Vagina (tissue), 2 donors: ENCODE measurements at regions not wholly inside any gene's neighbourhood (a gene's known extent, or its start where the extent isn't known, plus 50 kb on each side); places are given as distances from the start of the nearest gene placed in this dataset.

ENCODE experiments used
- DNase-seq, 2 donors: peaks; one replicate each; pipeline ENCODE4 v3.0.0-alpha.2; 2017; ENCODE audit errors: extremely low spot score in 2 of 2
- H3K27ac ChIP-seq: fragments of 200-600 bp; sonication (generic); one replicate; pipeline ENCODE4 v1.5.1; 2019
- H3K27me3 ChIP-seq: fragments of 200-600 bp; sonication (generic); one replicate; pipeline ENCODE4 v1.5.1; 2019
- H3K36me3 ChIP-seq, 2 donors: fragments of 200-600 bp; sonication (generic); one replicate each; pipeline ENCODE4 v1.5.1; 2017 to 2019
- H3K4me1 ChIP-seq: fragments of 200-600 bp; sonication (generic); one replicate; pipeline ENCODE4 v1.5.1; 2019
- H3K4me3 ChIP-seq, 2 donors: fragments of 200-600 bp; sonication (generic); 1 replicate in 1 of 2; 2 replicates in 1 of 2; pipeline ENCODE4 v1.5.1; 2016 to 2019
- H3K9me3 ChIP-seq: fragments of 200-600 bp; sonication (generic); one replicate; pipeline ENCODE4 v1.5.1; 2019
- CTCF ChIP-seq, 3 experiments: fragments of 450-650 bp in 2 of 3; fragments of 200-600 bp in 1 of 3; sonication (generic) in 1 of 3; IDR thresholded peaks; one replicate each; pipeline ENCODE4 v1.5.1; 2017 to 2019; ENCODE audit warnings: antibody characterized with exemption in 3 of 3, mild to moderate bottlenecking in 2 of 3, moderate library complexity in 2 of 3
- POLR2A ChIP-seq, 2 donors: fragments of 450-650 bp; IDR thresholded peaks; one replicate each; pipeline ENCODE4 v1.6.1; 2017; ENCODE audit warnings: antibody characterized with exemption in 2 of 2, mild to moderate bottlenecking in 2 of 2, moderate library complexity in 2 of 2
- POLR2AphosphoS5 ChIP-seq, 2 donors: sonication (generic); formaldehyde crosslinking; IDR thresholded peaks; one replicate each; pipeline ENCODE4 v1.9.0; 2017; ENCODE audit warnings: antibody characterized with exemption in 2 of 2, mild to moderate bottlenecking in 2 of 2, low read depth in 1 of 2; ENCODE audit not compliant: insufficient read depth in 1 of 2
- intact Hi-C: fragments of 100-400 bp; cut with DNase I; formaldehyde crosslinking; loops from one replicate; pipeline ENCODE4 v1.15.1; 2023

DNA sequence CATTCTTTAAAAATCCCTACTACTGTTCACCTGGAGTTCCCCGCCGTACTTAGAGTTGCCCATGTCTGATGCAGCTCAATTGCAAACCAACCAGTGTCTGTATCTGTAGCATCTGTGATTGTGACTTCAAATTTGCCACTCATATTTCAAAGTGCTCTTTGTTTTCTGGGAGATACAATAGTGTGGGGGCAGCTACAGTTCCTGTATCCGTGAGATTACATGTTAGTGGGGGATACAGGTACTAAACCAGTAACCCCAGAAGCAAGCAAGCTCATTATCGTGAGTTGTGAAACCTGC, 140.9 kb downstream of the ANKRD60 start:
- H3K4me1 ChIP-seq, result no peaks in the 10 kb centered on the region
- TF ChIP-seq CTCF (IDR thresholded peaks at IDR 0.05), result no peak
- TF ChIP-seq POLR2AphosphoS5 (IDR thresholded peaks at IDR 0.05; ENCODE audit: insufficient read depth in 1 of 2, low read depth in 1 of 2), result no peak
- no peak for TF ChIP-seq POLR2A (IDR thresholded peaks at IDR 0.05)
- H3K9me3 ChIP-seq, result no peaks in the 10 kb centered on the region
- H3K27ac ChIP-seq, result no peak overlapping the region
- no peaks in the 10 kb centered on the region for H3K27me3 ChIP-seq
- H3K4me3 ChIP-seq, result no peak overlapping the region
- DNase-seq, result no peak
- H3K36me3 ChIP-seq, result no peaks in the 10 kb centered on the region
- intact Hi-C loops, result no loop called here

DNA sequence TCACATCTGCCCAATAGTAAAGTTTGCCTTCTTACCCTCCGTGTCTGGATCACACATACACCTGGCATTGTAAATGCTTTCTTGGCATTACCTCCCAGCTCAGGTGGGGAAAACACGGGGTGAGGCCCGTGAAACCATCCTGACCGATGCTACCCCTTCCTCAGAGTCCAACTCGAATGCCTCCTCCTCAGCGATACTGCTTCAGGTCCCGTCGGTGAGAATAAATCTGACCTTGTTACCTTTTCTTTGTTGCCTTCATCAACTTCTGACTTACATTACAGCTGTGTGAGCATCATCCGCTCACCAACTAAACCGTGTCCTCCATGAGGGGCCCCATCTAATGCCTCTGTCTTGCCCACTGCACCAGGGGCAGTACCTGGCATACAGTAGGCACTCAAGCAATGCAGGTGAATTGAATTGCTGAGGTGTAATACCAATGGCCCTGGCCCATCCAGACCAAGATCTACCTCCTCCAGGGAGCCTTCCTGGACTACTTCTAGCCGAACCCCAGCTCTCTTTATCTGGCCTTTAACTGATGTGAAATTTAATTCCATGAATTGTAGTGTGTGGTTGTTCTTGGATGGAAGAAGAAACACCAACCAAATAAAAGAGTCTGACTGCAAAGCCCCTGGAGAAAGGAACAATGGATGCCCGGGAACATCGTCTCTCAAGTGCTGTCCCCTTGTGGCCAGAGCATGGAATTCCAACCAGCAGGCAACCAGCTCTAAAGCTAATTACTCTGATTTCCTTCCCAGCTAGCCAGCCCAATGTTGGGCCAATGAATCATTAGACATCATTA, 141.5 kb downstream of the ANKRD60 start:
- Histone ChIP-seq H3K36me3 (no peaks in the 10 kb centered on the region), H3K27me3 (no peaks in the 10 kb centered on the region), H3K4me3 (no peak overlapping the region), H3K4me1 (no peaks in the 10 kb centered on the region), H3K9me3 (no peaks in the 10 kb centered on the region), H3K27ac (no peak overlapping the region)
- DNase-seq, result peak in 1 of 2 donors; percentile 61
- TF ChIP-seq POLR2AphosphoS5 (IDR thresholded peaks at IDR 0.05; ENCODE audit: insufficient read depth in 1 of 2, low read depth in 1 of 2), result no peak
- peak; percentile 21 to 66 (median 65) for TF ChIP-seq CTCF (IDR thresholded peaks at IDR 0.05)
- intact Hi-C loops, result no loop called here

GRCh38 chr20:58084966-58085365, 143.5 kb downstream of the ANKRD60 start:
- no peaks in the 10 kb centered on the region for H3K27me3 ChIP-seq
- H3K9me3 ChIP-seq, result no peaks in the 10 kb centered on the region
- peaks cover 4% of the 10 kb centered on the region for H3K4me1 ChIP-seq
- H3K4me3 ChIP-seq, result no peak overlapping the region
- TF ChIP-seq POLR2A (IDR thresholded peaks at IDR 0.05) (no peak), CTCF (IDR thresholded peaks at IDR 0.05) (no peak), POLR2AphosphoS5 (IDR thresholded peaks at IDR 0.05; ENCODE audit: insufficient read depth in 1 of 2, low read depth in 1 of 2) (no peak)
- DNase-seq, result no peak
- no peak overlapping the region for H3K27ac ChIP-seq
- intact Hi-C loops, result no loop called here
- H3K36me3 ChIP-seq, result no peaks in the 10 kb centered on the region

GRCh38 chr20:58084566-58084965, 143.9 kb downstream of the ANKRD60 start:
- TF ChIP-seq POLR2A (IDR thresholded peaks at IDR 0.05), result no peak
- no peak for TF ChIP-seq CTCF (IDR thresholded peaks at IDR 0.05)
- no peak for TF ChIP-seq POLR2AphosphoS5 (IDR thresholded peaks at IDR 0.05; ENCODE audit: insufficient read depth in 1 of 2, low read depth in 1 of 2)
- H3K27me3 ChIP-seq, result no peaks in the 10 kb centered on the region
- intact Hi-C loops, result no loop called here
- H3K27ac ChIP-seq, result no peak overlapping the region
- DNase-seq, result no peak
- H3K36me3 ChIP-seq, result no peaks in the 10 kb centered on the region
- peaks cover 8% of the 10 kb centered on the region for H3K4me1 ChIP-seq
- H3K9me3 ChIP-seq, result no peaks in the 10 kb centered on the region
- no peak overlapping the region for H3K4me3 ChIP-seq

- Histone ChIP-seq H3K27me3 (no peaks in the 10 kb centered on the region), H3K36me3 (no peaks in the 10 kb centered on the region), H3K4me1 (peaks cover 20% of the 10 kb centered on the region), H3K9me3 (no peaks in the 10 kb centered on the region), H3K4me3 (no peak overlapping the region), H3K27ac (no peak overlapping the region)
- TF ChIP-seq POLR2AphosphoS5 (IDR thresholded peaks at IDR 0.05; ENCODE audit: insufficient read depth in 1 of 2, low read depth in 1 of 2) (peak; percentile 9 to 84), CTCF (IDR thresholded peaks at IDR 0.05) (no peak), POLR2A (IDR thresholded peaks at IDR 0.05) (no peak)
- intact Hi-C loops, result no loop called here
- DNase-seq, result no peak
These were observed 146.6 kb downstream of the ANKRD60 start for GRCh38 chr20:58081846-58082245.
